ENCODE measurements at regions not wholly inside any gene's neighbourhood (a gene's known extent, or its start where the extent isn't known, plus 50 kb on each side); places are given as distances from the start of the nearest gene placed in this dataset.

- TF ChIP-seq POLR2A (IDR thresholded peaks at IDR 0.05; ENCODE audit: low read length) (no peak), RFX5 (IDR thresholded peaks at IDR 0.05) (no peak), CTCF (IDR thresholded peaks at IDR 0.05) (no peak), ELK1 (IDR thresholded peaks at IDR 0.05; ENCODE audit: low read depth, low read length) (no peak)
Measured at GRCh38 chr5:39598661-39599248, 174.0 kb upstream of the DAB2 start.
